Body of pancreas (tissue), 4 donors: ENCODE measurements at regions not wholly inside any gene's neighbourhood (a gene's known extent, or its start where the extent isn't known, plus 50 kb on each side); places are given as distances from the start of the nearest gene placed in this dataset.
A peak's percentile ranks its signal among the peaks of the same experiment; 100 is the strongest.

Experiments
- ATAC-seq: fragments of 150-250 bp; one replicate; pipeline ENCODE4 v1.9.1; 2016
- DNase-seq, 4 donors: peaks; one replicate each; pipeline ENCODE4 v3.0.0-alpha.2; 2019
- H3K27ac ChIP-seq, 4 donors: fragments of 200-600 bp; sonication (generic); 1 replicate in 3 of 4; 2 replicates in 1 of 4; pipeline versions ENCODE4 v1.5.1 to v1.6.1; 2016 to 2019; ENCODE audit warnings: mild to moderate bottlenecking in 1 of 4, mixed read lengths in 1 of 4, moderate library complexity in 1 of 4
- H3K27me3 ChIP-seq, 2 donors: fragments of 200-600 bp; sonication (generic); one replicate each; pipeline ENCODE4 v1.6.0; 2016; ENCODE audit warnings: mild to moderate bottlenecking in 1 of 2
- H3K36me3 ChIP-seq, 2 donors: fragments of 200-600 bp; sonication (generic); replicated peaks in 1 of 2; 2 replicates each; pipeline ENCODE4 v1.5.1; 2016; ENCODE audit warnings: low read depth in 2 of 2; ENCODE audit not compliant: insufficient read depth in 1 of 2
- H3K4me1 ChIP-seq: fragments of 200-600 bp; sonication (generic); one replicate; pipeline ENCODE4 v1.6.0; 2016
- H3K4me3 ChIP-seq, 2 donors: fragments of 200-600 bp; sonication (generic); 1 replicate in 1 of 2; 2 replicates in 1 of 2; pipeline ENCODE4 v1.5.1; 2016 to 2019
- H3K9me3 ChIP-seq, 3 donors: fragments of 200-600 bp; sonication (generic); 1 replicate in 2 of 3; 2 replicates in 1 of 3; pipeline ENCODE4 v1.5.1; 2016
- POLR2A ChIP-seq, 3 donors: fragments of 450-650 bp; IDR thresholded peaks; one replicate each; pipeline ENCODE4 v1.6.1; 2016; ENCODE audit warnings: antibody characterized with exemption in 3 of 3, mild to moderate bottlenecking in 2 of 3
- WGBS, 2 donors: methylation state at CpG; one replicate each; pipeline ENCODE4 v1.1.5; 2017; 5-methylcytosine and 5-hydroxymethylcytosine counted together
- intact Hi-C: fragments of 100-400 bp; cut with DNase I; formaldehyde crosslinking; loops from one replicate; pipeline ENCODE4 v1.15.1; 2023
- TF ChIP-seq, protein P1 (sequence below), 7 experiments: fragments of 450-650 bp in 4 of 7; fragments of 200-600 bp in 3 of 7; sonication (generic) in 3 of 7; IDR thresholded peaks; one replicate each; pipeline ENCODE4 v1.5.1; 2016 to 2019; ENCODE audit warnings: antibody characterized with exemption in 7 of 7

GRCh38 chr15:31260646-31261265 is 65.9 kb upstream of the KLF13 start:
- intact Hi-C loops, result no loop called here
- Histone ChIP-seq H3K36me3 (no peaks in the 10 kb centered on the region), H3K4me1 (peaks cover 28% of the 10 kb centered on the region), H3K9me3 (no peaks in the 10 kb centered on the region), H3K27me3 (no peaks in the 10 kb centered on the region), H3K4me3 (no peak overlapping the region), H3K27ac (no peak overlapping the region)
- no peak for DNase-seq
- WGBS, 2 donors, result 87 to 91% methylated on average over 11 of the region's 11 CpGs
- TF ChIP-seq, protein P1, sequence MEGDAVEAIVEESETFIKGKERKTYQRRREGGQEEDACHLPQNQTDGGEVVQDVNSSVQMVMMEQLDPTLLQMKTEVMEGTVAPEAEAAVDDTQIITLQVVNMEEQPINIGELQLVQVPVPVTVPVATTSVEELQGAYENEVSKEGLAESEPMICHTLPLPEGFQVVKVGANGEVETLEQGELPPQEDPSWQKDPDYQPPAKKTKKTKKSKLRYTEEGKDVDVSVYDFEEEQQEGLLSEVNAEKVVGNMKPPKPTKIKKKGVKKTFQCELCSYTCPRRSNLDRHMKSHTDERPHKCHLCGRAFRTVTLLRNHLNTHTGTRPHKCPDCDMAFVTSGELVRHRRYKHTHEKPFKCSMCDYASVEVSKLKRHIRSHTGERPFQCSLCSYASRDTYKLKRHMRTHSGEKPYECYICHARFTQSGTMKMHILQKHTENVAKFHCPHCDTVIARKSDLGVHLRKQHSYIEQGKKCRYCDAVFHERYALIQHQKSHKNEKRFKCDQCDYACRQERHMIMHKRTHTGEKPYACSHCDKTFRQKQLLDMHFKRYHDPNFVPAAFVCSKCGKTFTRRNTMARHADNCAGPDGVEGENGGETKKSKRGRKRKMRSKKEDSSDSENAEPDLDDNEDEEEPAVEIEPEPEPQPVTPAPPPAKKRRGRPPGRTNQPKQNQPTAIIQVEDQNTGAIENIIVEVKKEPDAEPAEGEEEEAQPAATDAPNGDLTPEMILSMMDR (IDR thresholded peaks at IDR 0.05), result no peak
- TF ChIP-seq POLR2A (IDR thresholded peaks at IDR 0.05), result no peak
- no peak for ATAC-seq

- ATAC-seq, result no peak
- Histone ChIP-seq H3K36me3 (no peaks in the 10 kb centered on the region), H3K4me3 (no peak overlapping the region), H3K9me3 (no peaks in the 10 kb centered on the region), H3K27ac (no peak overlapping the region), H3K27me3 (no peaks in the 10 kb centered on the region), H3K4me1 (peaks cover 31% of the 10 kb centered on the region)
- TF ChIP-seq, protein P1 (IDR thresholded peaks at IDR 0.05), result no peak
- no peak for TF ChIP-seq POLR2A (IDR thresholded peaks at IDR 0.05)
- peak in 2 of 4 donors; percentile 24 to 58 for DNase-seq
- WGBS, 2 donors, result 82 to 89% methylated on average over 12 of the region's 12 CpGs
- intact Hi-C loops, result no loop called here
These were observed 65.1 kb upstream of the KLF13 start for GRCh38 chr15:31261266-31262142.

DNA sequence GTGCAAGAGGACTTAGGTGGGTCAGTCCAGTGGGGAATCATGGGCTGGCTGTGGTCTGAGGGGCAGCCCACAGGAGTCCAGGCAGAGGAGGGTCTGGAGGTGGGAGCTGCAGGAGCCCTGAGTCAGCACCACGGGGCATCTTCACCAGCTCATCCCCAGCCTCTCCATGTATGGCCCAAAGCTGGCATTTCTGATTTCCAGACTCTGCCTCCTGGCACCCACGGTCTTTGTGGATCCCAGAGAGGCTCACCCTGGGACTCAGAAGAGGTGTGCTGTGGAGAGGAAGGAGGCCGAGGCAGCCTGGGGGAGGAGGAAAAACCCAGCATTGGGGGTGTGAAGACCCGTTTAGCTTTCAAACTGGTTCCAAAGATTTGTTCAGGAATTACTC is 64.5 kb upstream of the KLF13 start:
- no peak for DNase-seq
- H3K9me3 ChIP-seq, result no peaks in the 10 kb centered on the region
- H3K27me3 ChIP-seq, result no peaks in the 10 kb centered on the region
- intact Hi-C loops, result no loop called here
- no peak overlapping the region for H3K4me3 ChIP-seq
- no peak overlapping the region for H3K27ac ChIP-seq
- no peak for ATAC-seq
- TF ChIP-seq, protein P1 (IDR thresholded peaks at IDR 0.05), result no peak
- no peak for TF ChIP-seq POLR2A (IDR thresholded peaks at IDR 0.05)
- WGBS, 2 donors, result 76 to 93% methylated on average over 4 of the region's 4 CpGs
- H3K36me3 ChIP-seq, result no peaks in the 10 kb centered on the region
- peaks cover 31% of the 10 kb centered on the region for H3K4me1 ChIP-seq

DNA sequence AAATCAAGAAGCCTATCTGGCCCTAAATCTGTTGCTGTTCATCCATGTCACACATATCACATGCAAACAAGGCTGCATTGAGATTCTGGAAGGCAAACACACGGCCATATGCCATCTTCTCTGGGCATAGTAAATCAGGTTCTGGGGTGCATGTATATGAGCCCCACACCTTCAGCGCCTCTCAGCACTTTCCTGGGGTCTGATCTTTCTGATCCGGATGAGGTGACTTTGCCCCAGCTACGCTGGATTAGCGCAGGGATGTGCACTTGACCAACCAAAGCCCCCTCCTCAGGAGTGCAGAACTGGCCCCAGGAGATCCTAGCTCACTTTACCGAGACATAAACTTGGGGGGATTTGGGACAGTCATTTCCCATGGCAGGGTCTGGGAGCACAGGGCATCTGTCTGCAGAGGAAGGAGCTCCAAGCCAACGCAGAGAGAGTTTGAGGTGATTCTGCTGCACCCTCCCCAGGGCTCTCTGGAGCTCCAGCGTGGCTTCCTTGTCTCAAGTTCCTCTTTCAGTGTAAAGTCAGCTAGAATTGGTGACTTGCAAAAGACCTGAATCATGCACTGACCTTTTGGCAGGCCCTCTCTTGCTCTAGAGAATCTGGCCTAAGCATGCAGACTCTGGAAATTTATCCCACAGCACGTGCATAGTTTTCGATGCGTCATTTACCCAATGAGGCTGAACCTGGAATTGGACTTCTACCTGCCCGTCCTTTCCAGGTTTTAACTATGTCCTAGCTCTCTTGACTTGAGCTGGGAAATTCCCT is 63.5 kb upstream of the KLF13 start:
- H3K4me3 ChIP-seq, result no peak overlapping the region
- WGBS, 2 donors, result 70 to 73% methylated on average over 11 to 12 of the region's 12 CpGs
- H3K27ac ChIP-seq, result peak overlapping the region in 3 of 4 donors; percentile 63 to 88 (median 80)
- H3K27me3 ChIP-seq, result no peaks in the 10 kb centered on the region
- intact Hi-C loops, result no loop called here
- TF ChIP-seq POLR2A (IDR thresholded peaks at IDR 0.05), result no peak
- TF ChIP-seq, protein P1 (IDR thresholded peaks at IDR 0.05), result no peak
- peaks cover 31% of the 10 kb centered on the region for H3K4me1 ChIP-seq
- ATAC-seq, result peak; percentile 20
- DNase-seq, result peak in 1 of 4 donors; percentile 74
- H3K36me3 ChIP-seq, result no peaks in the 10 kb centered on the region
- no peaks in the 10 kb centered on the region for H3K9me3 ChIP-seq
